Smooth muscle cell (in vitro differentiated cells): ENCODE measurements at regions not wholly inside any gene's neighbourhood (a gene's known extent, or its start where the extent isn't known, plus 50 kb on each side); places are given as distances from the start of the nearest gene placed in this dataset.

Experiments used
- DNase-seq: peaks from one replicate; lab custom pipeline; 2025; ENCODE audit not compliant: unreplicated experiment; lab: John Stamatoyannopoulos, UW
- H2AFZ ChIP-seq: fragments of 200-600 bp; sonication (generic); 2 replicates; pipeline ENCODE4 v1.6.0; 2016; ENCODE audit warnings: antibody characterized with exemption, low read depth, mild to moderate bottlenecking
- H3F3A ChIP-seq: fragments of 200-600 bp; sonication (generic); 2 replicates; pipeline ENCODE4 v1.6.0; 2017; ENCODE audit warnings: antibody characterized with exemption, low read depth
- H3K27ac ChIP-seq: fragments of 200-600 bp; sonication (generic); 2 replicates; pipeline ENCODE4 v1.5.1; 2016; ENCODE audit warnings: low read depth, mild to moderate bottlenecking
- H3K27me3 ChIP-seq: fragments of 200-600 bp; sonication (generic); 2 replicates; pipeline ENCODE4 v1.6.1; 2016; ENCODE audit warnings: low read depth, mild to moderate bottlenecking
- H3K36me3 ChIP-seq: fragments of 200-600 bp; sonication (generic); 2 replicates; pipeline ENCODE4 v1.5.1; 2016; ENCODE audit warnings: low read depth
- H3K4me1 ChIP-seq: fragments of 200-600 bp; sonication (generic); 2 replicates; pipeline ENCODE4 v1.5.1; 2016; ENCODE audit warnings: low read depth
- H3K4me2 ChIP-seq: fragments of 200-600 bp; sonication (generic); 2 replicates; pipeline ENCODE4 v1.6.0; 2016; ENCODE audit warnings: mild to moderate bottlenecking
- H3K4me3 ChIP-seq: fragments of 200-600 bp; sonication (generic); 2 replicates; pipeline ENCODE4 v1.5.1; 2016; ENCODE audit warnings: mild to moderate bottlenecking
- H3K79me2 ChIP-seq: fragments of 200-600 bp; sonication (generic); 2 replicates; pipeline ENCODE4 v1.6.0; 2016; ENCODE audit warnings: low read depth, mild to moderate bottlenecking
- H3K9ac ChIP-seq: fragments of 200-600 bp; sonication (generic); 2 replicates; pipeline ENCODE4 v1.6.0; 2016; ENCODE audit warnings: low read depth
- H3K9me3 ChIP-seq: fragments of 200-600 bp; sonication (generic); replicated peaks from 2 replicates; pipeline ENCODE4 v1.5.1; 2016; ENCODE audit warnings: low read depth
- H4K20me1 ChIP-seq: fragments of 200-600 bp; sonication (generic); 2 replicates; pipeline ENCODE4 v1.6.0; 2016; ENCODE audit warnings: low read depth
- WGBS: methylation state at CpG from one replicate; pipeline ENCODE4 v1.1.7; 2016; ENCODE audit warnings: low lambda C conversion rate; 5-methylcytosine and 5-hydroxymethylcytosine counted together
- TF ChIP-seq, protein P1 (sequence below): fragments of 200-600 bp; sonication (generic); IDR thresholded peaks from 2 replicates; pipeline ENCODE4 v1.5.1; 2017; ENCODE audit warnings: borderline replicate concordance, mild to moderate bottlenecking, antibody characterized with exemption; ENCODE audit not compliant: insufficient read depth, poor library complexity, severe bottlenecking

DNA sequence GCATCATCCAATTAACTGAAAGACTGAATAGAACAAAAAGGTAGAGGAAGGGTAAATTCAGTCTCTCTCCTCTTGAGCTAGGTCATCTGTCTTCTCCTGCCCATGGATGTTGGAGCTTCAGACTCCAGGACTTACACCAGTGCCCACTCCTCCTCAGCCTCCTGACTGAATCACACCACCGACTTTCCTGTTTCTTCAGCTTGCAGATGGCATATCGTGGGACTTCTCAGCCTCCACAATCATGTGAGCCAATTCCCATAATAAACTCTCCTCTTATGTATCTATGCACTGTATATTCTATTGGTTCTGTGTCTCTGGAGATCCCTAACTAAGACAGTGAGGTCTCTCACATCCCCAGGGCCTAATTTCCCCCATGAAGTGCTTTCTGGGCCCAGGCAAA, 140.4 kb downstream of the CD47 start:
- Histone ChIP-seq H3K79me2 (no peaks in the 10 kb centered on the region), H3K27me3 (no peaks in the 10 kb centered on the region), H3K27ac (no peak overlapping the region), H3F3A (no peaks in the 10 kb centered on the region), H3K9ac (no peak overlapping the region), H3K9me3 (no peaks in the 10 kb centered on the region), H3K4me1 (no peaks in the 10 kb centered on the region), H4K20me1 (no peaks in the 10 kb centered on the region), H3K4me2 (no peak overlapping the region), H3K36me3 (no peaks in the 10 kb centered on the region), H2AFZ (no peak overlapping the region), H3K4me3 (no peak overlapping the region)
- 82% methylated on average over 2 of the region's 2 CpGs for WGBS
- TF ChIP-seq, protein P1, sequence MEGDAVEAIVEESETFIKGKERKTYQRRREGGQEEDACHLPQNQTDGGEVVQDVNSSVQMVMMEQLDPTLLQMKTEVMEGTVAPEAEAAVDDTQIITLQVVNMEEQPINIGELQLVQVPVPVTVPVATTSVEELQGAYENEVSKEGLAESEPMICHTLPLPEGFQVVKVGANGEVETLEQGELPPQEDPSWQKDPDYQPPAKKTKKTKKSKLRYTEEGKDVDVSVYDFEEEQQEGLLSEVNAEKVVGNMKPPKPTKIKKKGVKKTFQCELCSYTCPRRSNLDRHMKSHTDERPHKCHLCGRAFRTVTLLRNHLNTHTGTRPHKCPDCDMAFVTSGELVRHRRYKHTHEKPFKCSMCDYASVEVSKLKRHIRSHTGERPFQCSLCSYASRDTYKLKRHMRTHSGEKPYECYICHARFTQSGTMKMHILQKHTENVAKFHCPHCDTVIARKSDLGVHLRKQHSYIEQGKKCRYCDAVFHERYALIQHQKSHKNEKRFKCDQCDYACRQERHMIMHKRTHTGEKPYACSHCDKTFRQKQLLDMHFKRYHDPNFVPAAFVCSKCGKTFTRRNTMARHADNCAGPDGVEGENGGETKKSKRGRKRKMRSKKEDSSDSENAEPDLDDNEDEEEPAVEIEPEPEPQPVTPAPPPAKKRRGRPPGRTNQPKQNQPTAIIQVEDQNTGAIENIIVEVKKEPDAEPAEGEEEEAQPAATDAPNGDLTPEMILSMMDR = no peak
- DNase-seq = no peak

DNA sequence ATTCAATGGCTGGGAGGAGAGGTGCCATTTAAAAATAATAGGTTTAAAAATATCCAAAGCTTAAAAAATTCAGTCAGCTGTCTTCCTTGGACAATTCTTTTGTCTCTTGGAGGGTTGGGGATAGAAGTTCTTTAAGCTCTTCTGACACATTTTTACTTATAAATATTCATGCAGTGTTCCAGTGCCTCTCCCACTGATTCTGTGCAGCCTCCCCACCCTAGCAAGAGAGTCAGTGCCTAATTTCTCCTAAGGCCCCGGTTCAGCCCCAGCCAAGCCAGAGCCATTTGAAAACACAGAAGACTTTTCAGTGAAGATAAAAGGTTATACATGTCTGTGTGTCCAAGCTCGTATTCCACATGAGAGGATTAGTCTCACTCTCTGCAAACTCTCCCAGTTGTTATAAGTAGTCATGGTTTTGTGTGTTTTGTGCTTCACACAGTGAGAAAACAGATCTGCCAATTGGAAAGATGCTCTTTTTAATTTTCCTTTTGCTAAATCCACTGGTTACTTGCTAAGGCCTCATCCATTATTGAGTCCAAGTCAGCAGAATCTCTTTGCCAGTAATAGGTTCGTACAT, 141.3 kb downstream of the CD47 start:
- Histone ChIP-seq H3K27me3 (no peaks in the 10 kb centered on the region), H3K79me2 (no peaks in the 10 kb centered on the region), H3F3A (no peaks in the 10 kb centered on the region), H3K9me3 (no peaks in the 10 kb centered on the region), H3K36me3 (no peaks in the 10 kb centered on the region), H3K9ac (no peak overlapping the region), H3K4me2 (no peak overlapping the region), H3K4me3 (no peak overlapping the region), H3K27ac (no peak overlapping the region), H2AFZ (no peak overlapping the region), H4K20me1 (no peaks in the 10 kb centered on the region), H3K4me1 (no peaks in the 10 kb centered on the region)
- no peak for DNase-seq
- TF ChIP-seq, protein P1 = no peak
- WGBS = 90% methylated on average over 3 of the region's 3 CpGs

DNA sequence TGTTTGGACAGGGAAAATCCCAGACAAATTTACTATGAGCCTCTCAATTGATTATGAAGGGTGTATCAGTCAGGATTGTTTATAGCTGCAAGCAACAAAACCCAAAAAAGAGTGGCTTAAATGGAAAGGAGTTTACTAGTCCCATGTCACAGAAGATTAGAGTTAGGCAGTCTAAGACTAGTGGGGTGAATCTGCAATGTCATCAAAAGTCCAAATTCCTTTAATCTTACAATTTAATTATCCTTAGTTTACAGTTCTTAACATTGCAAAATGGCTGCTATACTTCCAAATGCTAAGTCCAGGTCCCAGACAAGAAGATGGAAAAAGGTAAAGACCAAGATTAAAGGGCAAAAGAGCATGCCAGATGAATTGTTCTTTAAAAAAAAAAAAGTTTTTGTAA, 143.6 kb downstream of the CD47 start:
- Histone ChIP-seq H3K4me1 (no peaks in the 10 kb centered on the region), H3K27ac (no peak overlapping the region), H3F3A (no peaks in the 10 kb centered on the region), H3K36me3 (no peaks in the 10 kb centered on the region), H3K27me3 (no peaks in the 10 kb centered on the region), H3K4me3 (no peak overlapping the region), H3K9ac (no peak overlapping the region), H4K20me1 (no peaks in the 10 kb centered on the region), H2AFZ (no peak overlapping the region), H3K9me3 (no peaks in the 10 kb centered on the region), H3K79me2 (no peaks in the 10 kb centered on the region), H3K4me2 (no peak overlapping the region)
- TF ChIP-seq, protein P1 = no peak
- DNase-seq = no peak

DNA sequence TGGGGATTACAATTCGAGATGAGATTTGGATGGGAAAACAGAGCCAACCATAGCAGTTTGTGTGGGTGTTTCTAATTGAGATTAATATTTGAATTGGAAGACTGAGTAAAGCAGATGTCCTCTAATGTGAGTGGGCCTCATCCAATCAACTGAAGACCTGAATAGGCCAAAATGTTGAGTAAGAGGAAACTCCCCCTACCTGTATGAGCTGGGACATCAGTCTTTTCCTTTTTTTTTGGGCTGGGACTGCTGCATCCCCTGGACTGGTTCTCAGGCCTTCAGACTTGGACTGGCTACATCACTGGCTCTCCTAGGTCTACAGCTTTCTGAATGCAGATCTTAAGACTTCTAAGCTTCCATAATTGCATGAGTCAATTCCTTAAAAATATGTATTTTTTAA, 144.1 kb downstream of the CD47 start:
- Histone ChIP-seq H4K20me1 (no peaks in the 10 kb centered on the region), H3K9me3 (no peaks in the 10 kb centered on the region), H3K79me2 (no peaks in the 10 kb centered on the region), H3K27me3 (no peaks in the 10 kb centered on the region), H3K36me3 (no peaks in the 10 kb centered on the region), H3K4me2 (no peak overlapping the region), H3K4me1 (no peaks in the 10 kb centered on the region), H3K4me3 (no peak overlapping the region), H3K27ac (no peak overlapping the region), H2AFZ (no peak overlapping the region), H3K9ac (no peak overlapping the region), H3F3A (no peaks in the 10 kb centered on the region)
- 96% methylated on average over 1 of the region's 1 CpG for WGBS
- TF ChIP-seq, protein P1 = no peak
- no peak for DNase-seq
